OCI-LY3 (cell line): ENCODE measurements at regions not wholly inside any gene's neighbourhood (a gene's known extent, or its start where the extent isn't known, plus 50 kb on each side); places are given as distances from the start of the nearest gene placed in this dataset.
"Not testable (repeated sequence)": the region's sequence is repeated elsewhere in the genome, so short reads cannot be mapped to it uniquely, and the experiment has no call there.

Experiments used
- H2AFZ ChIP-seq: fragments of 200-600, 300-600 bp; shearing (Covaris generic); 2 replicates; pipeline ENCODE4 v1.6.0; 2014; ENCODE audit warnings: antibody characterized with exemption, low read depth, low read length
- H3K27ac ChIP-seq: fragments of 200-600, 300-600 bp; sonication (generic); 2 replicates; pipeline ENCODE4 v1.5.1; 2014; ENCODE audit warnings: mild to moderate bottlenecking, low read length, moderate library complexity, mixed read lengths
- H3K27me3 ChIP-seq: fragments of 200-600, 300-600 bp; sonication (generic); 2 replicates; pipeline ENCODE4 v1.6.1; 2014; ENCODE audit warnings: low read depth, low read length, mixed read lengths
- H3K36me3 ChIP-seq: fragments of 200-600, 300-600 bp; sonication (generic); replicated peaks from 2 replicates; pipeline ENCODE3; 2014; ENCODE audit warnings: low read depth, low read length, mixed read lengths
- H3K4me1 ChIP-seq: fragments of 300-600, 200-600 bp; sonication (generic); 2 replicates; pipeline ENCODE4 v1.6.1; 2014; ENCODE audit warnings: low read length, mixed read lengths
- H3K4me2 ChIP-seq: fragments of 200-600, 300-600 bp; sonication (generic); 2 replicates; pipeline ENCODE4 v1.6.1; 2014; ENCODE audit warnings: low read length, mixed read lengths
- H3K4me3 ChIP-seq: fragments of 300-600, 200-600 bp; sonication (generic); 2 replicates; pipeline ENCODE4 v1.5.1; 2014; ENCODE audit warnings: antibody characterized with exemption, mild to moderate bottlenecking, low read length, moderate library complexity
- H3K79me2 ChIP-seq: fragments of 300-600, 200-600 bp; shearing (Covaris generic); 2 replicates; pipeline ENCODE4 v1.6.1; 2014; ENCODE audit warnings: mild to moderate bottlenecking, low read length, mixed read lengths
- H3K9ac ChIP-seq: fragments of 300-600, 200-600 bp; shearing (Covaris generic); 2 replicates; pipeline ENCODE4 v1.6.0; 2014; ENCODE audit warnings: mild to moderate bottlenecking, low read length, moderate library complexity
- H3K9me3 ChIP-seq: fragments of 200-600, 300-600 bp; shearing (Covaris generic); 2 replicates; pipeline ENCODE4 v1.6.1; 2014; ENCODE audit warnings: low read length, mixed read lengths; ENCODE audit not compliant: insufficient read depth
- H4K20me1 ChIP-seq: fragments of 200-600, 300-600 bp; sonication (generic); 2 replicates; pipeline ENCODE4 v1.6.1; 2016; ENCODE audit warnings: low read length, mixed read lengths; ENCODE audit not compliant: insufficient read depth
- CTCF ChIP-seq: fragments of 200-600, 300-600 bp; sonication (generic); IDR thresholded peaks from 2 replicates; pipeline ENCODE4 v1.5.1; 2014; ENCODE audit warnings: antibody characterized with exemption, low read length, low read depth
- EZH2phosphoT487 ChIP-seq: fragments of 200-600 bp; shearing (Covaris generic); IDR thresholded peaks from 2 replicates; pipeline ENCODE4 v1.6.1; 2018; ENCODE audit warnings: antibody characterized with exemption, mixed run types, low read depth

GRCh38 chr5:36392186-36392585 lies 90.5 kb upstream of the RANBP3L start:
- TF ChIP-seq EZH2phosphoT487 (no peak), CTCF (no peak)
- no peaks in the 10 kb centered on the region for H4K20me1 ChIP-seq
- no peak overlapping the region for H3K9ac ChIP-seq
- H3K36me3 ChIP-seq, result no peaks in the 10 kb centered on the region
- H3K4me3 ChIP-seq, result no peak overlapping the region
- H3K9me3 ChIP-seq, result no peaks in the 10 kb centered on the region
- H3K4me1 ChIP-seq, result peaks cover 8% of the 10 kb centered on the region
- no peak overlapping the region for H3K27ac ChIP-seq
- H3K27me3 ChIP-seq, result no peaks in the 10 kb centered on the region
- H2AFZ ChIP-seq, result no peak overlapping the region
- H3K4me2 ChIP-seq, result no peak overlapping the region
- H3K79me2 ChIP-seq, result no peaks in the 10 kb centered on the region

- Histone ChIP-seq H3K27ac (no peak overlapping the region), H2AFZ (no peak overlapping the region), H3K36me3 (no peaks in the 10 kb centered on the region), H4K20me1 (no peaks in the 10 kb centered on the region), H3K4me2 (no peak overlapping the region), H3K9me3 (no peaks in the 10 kb centered on the region), H3K9ac (no peak overlapping the region), H3K4me3 (no peak overlapping the region), H3K79me2 (no peaks in the 10 kb centered on the region), H3K27me3 (no peaks in the 10 kb centered on the region), H3K4me1 (peaks cover 11% of the 10 kb centered on the region)
- TF ChIP-seq EZH2phosphoT487 (no peak), CTCF (no peak)
These were observed 91.1 kb upstream of the RANBP3L start for GRCh38 chr5:36392818-36393217.

GRCh38 chr5:36393656-36394428 lies 92.1 kb upstream of the RANBP3L start:
- no peaks in the 10 kb centered on the region for H3K36me3 ChIP-seq
- H3K79me2 ChIP-seq, result no peaks in the 10 kb centered on the region
- no peaks in the 10 kb centered on the region for H3K27me3 ChIP-seq
- H4K20me1 ChIP-seq, result no peaks in the 10 kb centered on the region
- H3K4me3 ChIP-seq, result no peak overlapping the region
- H3K27ac ChIP-seq, result no peak overlapping the region
- TF ChIP-seq CTCF (no peak), EZH2phosphoT487 (no peak)
- H2AFZ ChIP-seq, result no peak overlapping the region
- H3K4me1 ChIP-seq, result peaks cover 10% of the 10 kb centered on the region
- H3K9ac ChIP-seq, result no peak overlapping the region
- no peak overlapping the region for H3K4me2 ChIP-seq
- H3K9me3 ChIP-seq, result no peaks in the 10 kb centered on the region

- Histone ChIP-seq H4K20me1 (no peaks in the 10 kb centered on the region), H3K9me3 (no peaks in the 10 kb centered on the region), H3K4me2 (no peak overlapping the region), H3K79me2 (no peaks in the 10 kb centered on the region), H3K9ac (no peak overlapping the region), H3K36me3 (no peaks in the 10 kb centered on the region), H3K4me3 (no peak overlapping the region), H3K27ac (no peak overlapping the region), H3K27me3 (no peaks in the 10 kb centered on the region), H2AFZ (no peak overlapping the region), H3K4me1 (0 out of 2 replicates have a peak, but pooled peaks cover 5% of the 10 kb centered on the region)
- TF ChIP-seq CTCF (no peak), EZH2phosphoT487 (no peak)
These were observed 93.6 kb upstream of the RANBP3L start for GRCh38 chr5:36395260-36395659.

GRCh38 chr5:36395947-36396346 lies 94.2 kb upstream of the RANBP3L start:
- not testable (repeated sequence) for H3K4me1 ChIP-seq, H3K27ac ChIP-seq, H3K79me2 ChIP-seq, H3K9ac ChIP-seq, H3K4me2 ChIP-seq, H3K4me3 ChIP-seq, H3K27me3 ChIP-seq, H3K9me3 ChIP-seq, H4K20me1 ChIP-seq, H2AFZ ChIP-seq, H3K36me3 ChIP-seq
